Trophoblast cell (in vitro differentiated cells and primary cell): ENCODE measurements at regions not wholly inside any gene's neighbourhood (a gene's known extent, or its start where the extent isn't known, plus 50 kb on each side); places are given as distances from the start of the nearest gene placed in this dataset.
"Not testable (repeated sequence)": the region's sequence is repeated elsewhere in the genome, so short reads cannot be mapped to it uniquely, and the experiment has no call there.

Experiments
- DNase-seq, 2 donors: peaks; one replicate each; pipeline ENCODE4 v3.0.0-alpha.2; 2016
- H2AFZ ChIP-seq: 2 replicates; pipeline ENCODE4 v1.6.1; 2013; ENCODE audit warnings: low read length, moderate library complexity, mild to moderate bottlenecking; ENCODE audit not compliant: insufficient read depth, poor library complexity
- H2AK5ac ChIP-seq: 2 replicates; pipeline ENCODE4 v1.6.1; 2013; ENCODE audit warnings: mild to moderate bottlenecking, low read length
- H2BK120ac ChIP-seq: 2 replicates; pipeline ENCODE4 v1.6.1; 2013; ENCODE audit warnings: low read length, mild to moderate bottlenecking, moderate library complexity; ENCODE audit not compliant: insufficient read depth, poor library complexity
- H2BK12ac ChIP-seq: 2 replicates; pipeline ENCODE4 v1.6.1; 2013; ENCODE audit warnings: mild to moderate bottlenecking, low read length, moderate library complexity
- H2BK5ac ChIP-seq: 2 replicates; pipeline ENCODE4 v1.6.1; 2013; ENCODE audit warnings: low read length, low read depth, moderate library complexity, mild to moderate bottlenecking; ENCODE audit not compliant: poor library complexity
- H3K14ac ChIP-seq: 2 replicates; pipeline ENCODE4 v1.6.1; 2013; ENCODE audit warnings: mild to moderate bottlenecking, low read length
- H3K18ac ChIP-seq: 2 replicates; pipeline ENCODE4 v1.6.1; 2013; ENCODE audit warnings: mild to moderate bottlenecking, low read length
- H3K23ac ChIP-seq: 2 replicates; pipeline ENCODE4 v1.6.1; 2013; ENCODE audit warnings: low read length
- H3K27ac ChIP-seq: 2 replicates; pipeline ENCODE4 v1.5.1; 2013; ENCODE audit warnings: low read depth, mild to moderate bottlenecking, inconsistent platforms, low read length, moderate library complexity
- H3K27me3 ChIP-seq: 2 replicates; pipeline ENCODE4 v1.6.1; 2013; ENCODE audit warnings: inconsistent platforms, mild to moderate bottlenecking, low read length, moderate library complexity; ENCODE audit not compliant: insufficient read depth
- H3K36me3 ChIP-seq, 2 experiments: 1 replicate in 1 of 2; 2 replicates in 1 of 2; pipeline ENCODE4 v1.6.1; 2013; ENCODE audit warnings: low read length in 2 of 2, mild to moderate bottlenecking in 2 of 2, moderate library complexity in 1 of 2; ENCODE audit not compliant: insufficient read depth in 2 of 2, control insufficient read depth in 1 of 2
- H3K4ac ChIP-seq: 2 replicates; pipeline ENCODE4 v1.6.1; 2013; ENCODE audit warnings: low read depth, mild to moderate bottlenecking, low read length, moderate library complexity
- H3K4me1 ChIP-seq, 2 experiments: 1 replicate in 1 of 2; 2 replicates in 1 of 2; pipeline ENCODE4 v1.6.1; 2013; ENCODE audit warnings: low read length in 2 of 2, mild to moderate bottlenecking in 2 of 2, moderate library complexity in 1 of 2; ENCODE audit not compliant: insufficient read depth in 2 of 2, control insufficient read depth in 1 of 2
- H3K4me2 ChIP-seq: 2 replicates; pipeline ENCODE4 v1.6.1; 2013; ENCODE audit warnings: inconsistent platforms, mild to moderate bottlenecking, low read length, moderate library complexity
- H3K4me3 ChIP-seq: 2 replicates; pipeline ENCODE4 v1.5.1; 2013; ENCODE audit warnings: mild to moderate bottlenecking, low read depth, low read length, inconsistent platforms
- H3K79me1 ChIP-seq: one replicate; pipeline ENCODE4 v1.6.1; 2013; ENCODE audit warnings: low read length
- H3K79me2 ChIP-seq: 2 replicates; pipeline ENCODE4 v1.6.1; 2013; ENCODE audit warnings: low read length, mild to moderate bottlenecking; ENCODE audit not compliant: control insufficient read depth, insufficient read depth, poor library complexity
- H3K9ac ChIP-seq: 2 replicates; pipeline ENCODE4 v1.6.1; 2013; ENCODE audit warnings: mild to moderate bottlenecking, low read length
- H3K9me3 ChIP-seq: 2 replicates; pipeline ENCODE4 v1.6.1; 2013; ENCODE audit warnings: low read depth, mild to moderate bottlenecking, control low read depth, inconsistent platforms, low read length; ENCODE audit not compliant: insufficient read depth
- H4K12ac ChIP-seq: 2 replicates; pipeline ENCODE4 v1.6.1; 2013; ENCODE audit warnings: low read depth, mild to moderate bottlenecking, low read length, moderate library complexity
- H4K8ac ChIP-seq: 2 replicates; pipeline ENCODE4 v1.6.1; 2013; ENCODE audit warnings: low read depth, mild to moderate bottlenecking, low read length, moderate library complexity
- H4K91ac ChIP-seq: one replicate; pipeline ENCODE4 v1.6.1; 2013; ENCODE audit warnings: low read depth, mild to moderate bottlenecking, low read length, moderate library complexity
- WGBS: extraction: QIAGEN DNeasy Blood & Tissue Kit; methylation state at CpG from one replicate; pipeline ENCODE4 v1.1.7; 2013; ENCODE audit warnings: missing lambda C conversion rate; ENCODE audit not compliant: insufficient read length, insufficient coverage; ENCODE audit errors: extremely low coverage; 5-methylcytosine and 5-hydroxymethylcytosine counted together

- H3K14ac ChIP-seq, H4K8ac ChIP-seq, H3K27me3 ChIP-seq, DNase-seq, H2BK5ac ChIP-seq, H2AK5ac ChIP-seq, H4K91ac ChIP-seq, H3K9ac ChIP-seq, H3K23ac ChIP-seq, H2BK120ac ChIP-seq, H3K4me3 ChIP-seq, H3K36me3 ChIP-seq, H3K4me1 ChIP-seq, H3K4ac ChIP-seq, H2AFZ ChIP-seq, H4K12ac ChIP-seq, H3K18ac ChIP-seq, H3K79me1 ChIP-seq, H3K4me2 ChIP-seq, H3K27ac ChIP-seq, H3K79me2 ChIP-seq, H2BK12ac ChIP-seq: not testable (repeated sequence)
- WGBS: no CpG with 5 or more reads among the region's 5 CpGs
- peaks cover 23% of the 10 kb centered on the region for H3K9me3 ChIP-seq
Observed at GRCh38 chr22:10775601-10776357, 4752.2 kb upstream of the OR11H1 start.

GRCh38 chr22:10776358-10776729, 4751.6 kb upstream of the OR11H1 start:
- not testable (repeated sequence) for H3K79me2 ChIP-seq, H3K36me3 ChIP-seq, H3K4ac ChIP-seq, H3K79me1 ChIP-seq, H3K9ac ChIP-seq, H3K18ac ChIP-seq, H3K4me3 ChIP-seq, H2AFZ ChIP-seq, H2BK5ac ChIP-seq, H4K91ac ChIP-seq, H3K23ac ChIP-seq, H4K12ac ChIP-seq, H3K14ac ChIP-seq, H2BK120ac ChIP-seq, H2AK5ac ChIP-seq, H2BK12ac ChIP-seq, H3K27ac ChIP-seq, DNase-seq, H4K8ac ChIP-seq, H3K4me1 ChIP-seq, H3K4me2 ChIP-seq, H3K27me3 ChIP-seq
- no CpG with 5 or more reads among the region's 7 CpGs for WGBS
- H3K9me3 ChIP-seq: peaks cover 27% of the 10 kb centered on the region

GRCh38 chr22:10777733-10778132, 4750.3 kb upstream of the OR11H1 start:
- not testable (repeated sequence) for H3K18ac ChIP-seq, H2BK120ac ChIP-seq, H3K4me2 ChIP-seq, H4K91ac ChIP-seq, H3K79me2 ChIP-seq, H3K14ac ChIP-seq, H3K4ac ChIP-seq, H4K8ac ChIP-seq, H2AK5ac ChIP-seq, H4K12ac ChIP-seq, H3K23ac ChIP-seq, H3K36me3 ChIP-seq, H2BK5ac ChIP-seq, H2AFZ ChIP-seq, H3K9ac ChIP-seq, H3K27ac ChIP-seq, DNase-seq, H3K27me3 ChIP-seq, H2BK12ac ChIP-seq, H3K4me1 ChIP-seq, H3K4me3 ChIP-seq, H3K79me1 ChIP-seq
- H3K9me3 ChIP-seq: peaks cover 35% of the 10 kb centered on the region
- no CpG with 5 or more reads among the region's 11 CpGs for WGBS

GRCh38 chr22:10778296-10778814, 4749.6 kb upstream of the OR11H1 start:
- Histone ChIP-seq H2AFZ (no peak overlapping the region), H3K36me3 (no peaks in the 10 kb centered on the region), H4K12ac (no peak overlapping the region), H3K4me2 (no peak overlapping the region), H3K27ac (no peak overlapping the region), H3K79me2 (no peaks in the 10 kb centered on the region), H3K4me3 (no peak overlapping the region), H2AK5ac (no peak overlapping the region), H3K14ac (no peak overlapping the region), H2BK120ac (no peak overlapping the region), H3K9ac (no peak overlapping the region), H3K27me3 (no peaks in the 10 kb centered on the region), H3K79me1 (no peaks in the 10 kb centered on the region), H4K8ac (no peak overlapping the region), H3K18ac (no peak overlapping the region), H2BK12ac (no peak overlapping the region), H2BK5ac (no peak overlapping the region), H4K91ac (no peak overlapping the region), H3K4me1 (no peaks in the 10 kb centered on the region), H3K23ac (no peak overlapping the region), H3K4ac (no peak overlapping the region), H3K9me3 (peaks cover 38% of the 10 kb centered on the region)
- no CpG with 5 or more reads among the region's 8 CpGs for WGBS
- DNase-seq: no peak
